HG03469 (cell line): ENCODE measurements at regions not wholly inside any gene's neighbourhood (a gene's known extent, or its start where the extent isn't known, plus 50 kb on each side); places are given as distances from the start of the nearest gene placed in this dataset.

Experiments
- ATAC-seq: cut with Tn5 transposase; IDR thresholded peaks from one replicate; pipeline ENCODE4 v1.9.1; 2021; ENCODE audit warnings: mild to moderate bottlenecking, moderate library complexity, moderate number of reproducible peaks; ENCODE audit not compliant: unreplicated experiment

DNA sequence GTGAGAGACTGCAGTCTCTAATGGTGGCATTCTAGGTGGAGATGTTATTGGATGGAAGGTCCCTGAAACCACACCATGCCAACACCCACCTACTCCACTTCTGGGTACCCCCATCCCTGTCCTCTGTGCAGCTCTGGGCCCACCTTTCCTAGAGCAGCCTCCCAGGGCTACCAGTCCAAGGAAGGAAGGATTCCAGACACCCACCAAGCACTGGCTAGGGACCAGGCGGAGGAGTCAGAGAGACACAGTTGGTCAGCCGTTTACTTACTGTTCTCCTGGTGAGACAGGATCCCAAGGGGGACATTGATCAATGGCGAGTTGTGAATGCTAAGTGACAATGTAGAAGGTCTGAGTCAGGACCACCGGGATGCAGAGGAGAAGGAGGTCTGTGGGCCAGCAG, 151.6 kb downstream of the TTC32 start:
- ATAC-seq, result no peak

DNA sequence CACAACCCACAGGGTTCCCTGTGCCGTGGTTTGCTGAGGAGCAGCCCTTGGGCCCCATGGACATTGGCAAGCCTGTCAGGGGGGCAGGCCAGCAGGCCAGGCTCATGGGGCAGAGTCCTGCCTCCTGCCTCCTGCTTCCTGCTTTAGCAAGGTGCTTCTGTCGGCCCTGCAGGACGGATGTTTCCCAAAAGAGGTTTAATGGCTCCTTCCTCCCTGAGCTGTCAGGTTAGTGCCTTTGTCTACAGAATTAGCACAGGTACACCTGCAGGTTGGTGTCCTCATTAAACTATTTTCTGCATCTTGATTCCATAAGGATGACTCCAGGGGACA, 152.3 kb downstream of the TTC32 start:
- ATAC-seq, result no peak

DNA sequence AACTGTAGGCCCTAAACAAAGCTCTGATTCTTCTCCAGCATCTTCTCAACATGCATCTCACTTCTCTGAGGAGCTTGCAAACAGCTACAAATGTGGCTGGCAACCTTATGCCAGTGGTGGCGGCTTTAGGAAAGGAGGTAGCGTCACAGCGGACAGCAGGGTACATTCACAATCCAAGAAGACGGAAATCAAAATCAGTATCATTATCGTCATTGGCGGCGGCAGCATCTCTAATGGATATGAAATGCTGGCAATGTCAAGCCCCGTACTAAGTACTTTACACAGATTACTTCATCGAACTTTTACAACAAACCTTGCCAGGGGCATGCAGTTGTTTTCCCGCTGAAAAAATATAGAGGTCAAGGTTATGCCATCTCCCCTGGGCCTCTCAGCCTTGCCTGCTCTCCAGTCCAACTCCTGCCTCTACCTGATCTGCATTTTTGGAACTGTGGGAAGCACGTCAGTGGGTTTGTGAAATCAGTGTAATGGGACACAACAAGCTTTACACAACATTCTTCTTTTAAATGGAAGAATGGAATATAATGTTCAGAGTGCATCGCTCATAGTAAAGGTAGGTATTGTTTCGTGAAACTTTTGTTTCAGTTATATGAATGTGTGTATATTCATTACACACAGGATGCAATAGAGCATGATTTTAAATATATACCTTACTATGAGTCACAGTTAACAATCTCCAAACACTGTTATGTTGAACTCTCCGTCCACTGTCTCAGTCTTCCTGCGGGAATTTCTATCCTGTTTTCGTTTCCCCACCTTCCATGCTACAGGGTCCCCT, 152.9 kb downstream of the TTC32 start:
- no peak for ATAC-seq

DNA sequence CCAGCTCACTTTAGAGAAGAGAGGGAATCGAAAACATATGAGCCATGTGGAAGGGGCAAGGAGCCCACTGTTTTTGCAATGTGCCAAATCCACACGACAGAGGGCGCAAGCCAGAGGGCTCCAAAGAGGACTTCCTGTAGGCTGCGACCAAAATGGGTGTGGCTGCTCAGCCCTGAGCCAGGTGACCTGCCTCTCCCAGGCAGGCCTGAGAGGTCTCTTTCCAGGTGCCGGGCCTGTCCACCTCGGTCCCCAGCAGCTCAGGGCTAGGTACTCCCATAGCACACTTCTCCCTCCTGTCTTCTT, 153.8 kb downstream of the TTC32 start:
- ATAC-seq, result no peak

DNA sequence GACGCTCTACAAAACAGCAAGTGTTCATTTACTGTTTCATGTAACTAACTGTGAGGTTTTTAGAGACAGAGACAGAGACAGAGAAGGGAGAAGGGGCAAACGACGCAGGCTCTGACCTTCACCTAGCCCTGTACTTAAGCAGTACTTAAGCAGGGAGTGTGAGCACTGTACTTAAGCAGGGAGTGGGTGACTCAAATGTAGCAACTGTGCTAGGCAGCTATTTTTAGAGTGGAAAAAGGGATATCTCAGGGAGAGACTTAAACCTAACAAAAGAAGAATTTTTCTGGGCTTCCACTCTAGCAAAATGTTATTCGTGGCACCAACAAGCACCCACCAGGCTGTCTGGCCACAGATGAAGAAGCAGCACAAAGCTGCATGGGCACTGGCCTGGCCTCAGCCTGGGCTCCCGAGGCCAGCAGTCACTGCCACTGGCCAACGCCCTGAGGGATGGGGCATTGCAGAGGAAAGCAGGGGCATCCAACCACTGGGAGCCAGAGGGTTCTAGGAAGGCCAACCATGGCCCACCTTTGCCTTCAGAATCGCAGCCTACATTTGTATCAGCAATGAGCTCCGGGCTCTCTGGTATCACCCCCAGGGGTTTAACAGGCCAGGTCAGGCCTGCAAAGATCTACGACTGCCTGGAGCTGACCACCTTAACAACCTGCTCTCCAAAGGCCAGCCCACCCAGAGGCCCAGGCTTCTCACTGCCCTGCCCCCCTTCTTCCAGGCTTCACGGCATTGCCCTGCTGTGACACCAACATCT, 154.3 kb downstream of the TTC32 start:
- no peak for ATAC-seq

DNA sequence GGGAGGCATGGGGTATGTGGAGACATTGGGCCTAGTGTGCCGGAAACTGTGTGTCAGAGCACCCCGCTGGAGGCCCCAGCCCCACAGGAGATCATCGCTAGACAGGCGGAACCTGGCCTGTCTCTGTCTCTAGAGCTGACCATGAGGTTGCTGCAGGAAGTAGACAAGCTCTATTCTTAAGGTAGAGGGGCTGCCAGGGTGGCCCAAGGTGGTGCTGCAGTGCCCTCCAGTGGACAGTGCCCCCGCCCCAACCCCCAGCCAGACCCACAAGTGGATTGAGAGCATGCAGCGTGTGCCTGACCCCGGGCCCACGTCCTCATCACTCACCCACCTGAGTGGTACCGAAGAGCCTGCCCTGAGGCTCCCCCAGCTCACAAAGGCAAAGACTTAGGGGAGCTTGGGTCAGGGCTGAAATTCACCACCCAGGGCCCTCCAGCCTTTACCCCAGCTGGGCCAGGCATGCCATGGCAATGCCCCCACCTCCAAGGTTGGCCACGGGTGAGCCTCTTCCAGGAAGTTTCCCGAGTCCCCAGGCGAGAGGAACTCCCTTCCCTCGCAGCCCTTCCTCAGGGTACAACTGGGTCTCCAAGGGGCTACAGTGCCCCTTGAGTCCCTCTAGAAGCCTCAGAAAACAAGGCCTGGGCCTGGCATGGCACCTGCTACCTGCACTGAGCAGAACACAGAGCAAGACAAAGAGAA, 155.0 kb downstream of the TTC32 start:
- no peak for ATAC-seq

DNA sequence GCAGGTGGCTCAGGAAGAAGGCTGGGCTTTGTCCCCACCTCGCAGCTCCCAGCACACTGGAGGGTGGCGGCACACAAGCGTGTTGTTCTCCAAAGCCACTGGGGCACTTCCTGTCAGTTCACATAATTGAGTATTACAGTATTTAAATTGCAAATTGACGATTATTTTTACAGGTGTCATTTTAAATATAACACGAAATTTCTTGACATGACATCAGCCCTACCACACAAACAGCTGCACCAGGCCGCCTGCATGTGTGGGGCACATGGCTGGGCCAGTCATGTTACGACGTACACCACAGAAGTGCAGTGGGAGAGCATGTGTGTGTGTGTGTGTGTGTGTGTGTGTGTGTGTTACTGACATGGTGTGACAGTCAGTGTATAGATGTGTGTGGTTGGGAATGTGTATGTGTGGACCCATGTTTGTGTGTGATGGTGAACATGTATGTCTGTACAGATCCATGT, 155.6 kb downstream of the TTC32 start:
- ATAC-seq, result no peak

DNA sequence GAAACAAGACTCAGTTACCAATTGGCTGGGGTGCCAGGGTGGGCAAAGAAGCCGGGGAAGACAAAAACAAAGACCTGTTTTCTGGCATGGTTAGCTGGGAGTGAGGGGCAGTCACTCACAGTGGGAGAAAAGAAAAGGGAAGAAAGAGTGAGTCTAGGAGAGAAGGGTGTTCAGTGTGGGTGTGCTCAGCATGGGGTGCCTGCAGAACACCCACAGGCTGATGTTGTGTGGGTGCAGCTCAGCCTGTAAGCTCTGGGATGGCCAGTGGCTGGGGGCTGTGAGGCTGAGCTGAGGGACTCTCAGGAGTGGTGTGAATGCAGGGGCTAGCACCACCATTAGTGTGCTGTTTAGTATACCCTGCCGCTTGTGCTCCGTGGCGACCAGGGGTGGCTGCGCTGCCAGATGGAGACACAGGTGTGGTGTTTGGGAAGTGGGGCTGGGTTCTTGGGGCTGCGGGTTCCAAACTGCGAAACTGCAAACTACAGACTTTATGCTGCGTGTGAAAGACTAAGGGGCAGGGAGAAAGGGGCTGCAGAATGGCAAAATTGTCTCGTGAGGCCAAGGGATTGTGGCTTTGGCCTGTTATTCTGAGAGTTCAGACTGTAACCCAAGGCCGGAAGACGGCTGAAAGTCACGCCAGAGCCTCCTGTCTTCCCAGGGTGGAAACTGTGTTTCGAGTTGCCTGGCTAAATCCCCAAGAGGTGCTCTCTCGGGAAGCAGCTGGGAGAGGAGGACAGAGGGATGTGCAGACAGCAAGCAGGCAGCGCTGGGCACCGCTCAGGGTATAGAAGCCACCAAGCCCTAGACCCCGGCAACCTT, 156.3 kb downstream of the TTC32 start:
- no peak for ATAC-seq

DNA sequence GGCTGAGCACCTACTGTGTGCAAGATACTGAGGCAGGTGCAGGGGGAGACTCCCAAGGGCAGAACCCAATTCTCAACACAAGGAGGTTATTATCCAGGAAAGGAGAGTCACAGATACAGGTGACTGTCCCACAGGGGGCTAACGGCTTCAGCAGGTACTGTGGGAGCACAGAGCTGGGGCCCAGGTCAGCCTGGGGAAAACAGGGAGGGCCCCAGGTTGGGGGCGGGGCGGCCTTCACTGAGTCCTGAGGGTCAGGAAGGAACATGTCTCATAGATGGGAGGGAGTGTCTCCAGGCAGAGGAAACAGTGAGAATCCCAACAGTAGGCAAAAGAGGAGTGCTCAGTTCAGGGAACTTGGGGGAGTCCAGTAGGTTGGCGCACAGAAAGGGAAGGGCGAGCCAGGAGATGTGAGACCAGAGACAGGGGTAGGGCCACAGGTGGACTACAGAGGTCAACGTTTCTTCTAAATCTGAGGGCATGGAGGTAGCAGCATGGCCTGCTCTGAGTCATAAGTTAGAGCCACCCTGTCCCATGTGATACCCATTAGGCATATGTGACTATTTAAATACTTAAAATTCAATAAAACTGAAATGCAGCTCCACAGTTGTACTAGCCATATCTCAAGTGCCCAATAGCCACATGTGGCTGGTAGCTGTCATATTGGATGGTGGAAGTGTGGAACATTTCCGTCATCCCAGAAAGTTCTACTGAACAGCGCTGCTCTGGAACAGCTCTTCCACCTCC, 157.2 kb downstream of the TTC32 start:
- no peak for ATAC-seq

DNA sequence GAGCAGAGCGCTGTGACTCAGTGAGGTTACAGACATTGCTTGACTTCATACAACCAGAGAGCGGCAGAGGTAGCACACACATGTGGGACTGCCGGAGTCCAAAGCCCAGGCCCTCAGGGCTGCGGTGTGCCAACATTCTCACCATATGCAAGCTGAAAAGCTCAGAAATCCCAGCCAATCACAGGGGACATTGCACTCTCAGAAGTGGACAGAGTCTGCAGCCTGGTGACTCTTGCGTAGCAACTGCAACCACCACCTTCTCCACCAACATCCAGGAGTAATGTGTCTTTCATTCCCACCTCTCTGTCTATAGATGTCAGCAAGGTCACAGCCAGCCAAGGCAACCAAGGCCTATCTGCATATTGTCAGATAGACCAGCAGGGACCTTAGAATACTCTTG, 158.1 kb downstream of the TTC32 start:
- ATAC-seq, result no peak

DNA sequence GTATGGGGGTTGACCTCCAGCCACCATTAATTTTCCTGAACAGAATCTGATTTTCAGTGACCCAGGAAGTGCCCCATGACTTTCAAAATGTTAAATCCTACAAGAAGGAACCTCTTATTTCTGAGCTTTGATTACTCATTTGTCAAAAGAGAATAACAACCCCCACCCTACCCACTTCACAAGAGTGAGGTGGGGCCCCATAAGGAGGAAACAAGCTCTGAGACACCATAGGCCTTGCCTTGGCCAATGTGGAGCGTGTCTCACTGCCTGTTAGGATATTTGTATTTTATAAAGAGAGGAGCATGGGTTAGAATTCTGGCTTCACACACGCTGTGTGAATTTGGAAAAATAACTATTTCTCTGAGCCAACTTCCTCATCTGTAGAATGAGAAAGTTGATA, 158.9 kb downstream of the TTC32 start:
- ATAC-seq, result no peak

DNA sequence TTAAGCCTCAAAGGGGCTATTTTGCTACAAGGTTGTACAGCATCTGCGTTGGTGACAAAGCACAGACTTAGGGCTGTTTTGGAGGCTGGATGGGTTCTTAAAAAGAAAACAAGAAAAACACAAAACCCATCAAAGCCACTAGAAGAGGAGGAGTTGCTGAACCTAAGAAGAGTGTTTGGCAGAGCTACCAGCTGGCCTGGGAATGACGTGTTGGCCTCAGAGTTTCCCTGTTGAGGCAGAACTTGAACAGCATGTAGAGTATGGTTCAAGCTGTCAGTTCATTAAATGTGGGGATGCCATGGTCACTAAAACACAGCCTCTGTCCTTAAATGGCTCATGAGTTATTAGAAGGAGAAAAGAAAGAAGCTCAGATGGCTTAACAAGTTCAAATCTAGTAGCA, 162.5 kb downstream of the TTC32 start:
- ATAC-seq, result no peak

DNA sequence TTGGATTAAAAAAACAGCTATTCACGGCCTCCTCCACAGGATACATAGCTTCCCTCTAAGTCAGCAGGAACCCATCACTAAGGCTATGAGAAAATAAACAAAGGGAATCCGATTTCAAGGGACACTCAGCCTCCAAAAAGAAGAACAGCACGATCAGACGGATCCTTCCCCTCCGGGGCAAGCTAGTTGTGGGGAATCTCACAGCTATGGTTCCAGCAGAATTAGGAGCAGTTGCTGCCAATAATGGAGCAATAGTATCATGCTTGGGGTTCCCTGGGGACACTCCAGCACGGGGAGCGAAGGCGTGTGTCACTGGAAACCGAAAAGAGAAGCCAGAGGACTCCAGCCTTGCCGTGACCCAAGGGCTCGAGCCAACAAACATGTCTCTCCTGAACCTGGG, 163.1 kb downstream of the TTC32 start:
- no peak for ATAC-seq

DNA sequence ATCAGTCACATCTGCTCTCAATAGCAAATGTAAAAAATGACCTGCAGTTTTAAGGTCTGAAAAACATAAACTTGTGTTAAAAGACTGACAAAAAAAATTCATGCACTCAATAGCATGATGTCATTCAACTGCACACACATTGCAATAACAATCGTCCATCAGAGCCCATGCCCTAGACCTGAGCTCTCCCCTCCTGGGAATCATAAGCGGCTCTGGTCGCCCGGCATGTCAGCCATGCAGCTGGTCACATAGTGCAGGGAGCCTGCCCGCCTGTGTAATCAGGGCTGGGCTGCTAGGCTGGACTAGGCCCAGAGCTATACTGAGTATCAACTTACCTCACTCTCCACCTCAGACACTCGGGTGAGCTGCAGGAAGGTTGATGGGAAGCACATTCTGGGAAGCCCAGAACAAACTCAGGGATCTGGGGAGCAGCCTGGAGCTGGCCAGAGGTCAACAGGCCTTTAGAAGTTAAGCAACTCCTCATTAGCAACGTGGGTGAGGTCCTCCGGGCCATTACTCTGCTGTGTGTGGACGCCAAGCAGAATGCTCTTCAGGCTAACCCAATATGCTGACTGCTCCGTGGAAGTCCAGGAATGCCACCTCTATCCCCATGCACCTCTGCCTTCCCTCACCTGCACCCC, 165.5 kb downstream of the TTC32 start:
- no peak for ATAC-seq

DNA sequence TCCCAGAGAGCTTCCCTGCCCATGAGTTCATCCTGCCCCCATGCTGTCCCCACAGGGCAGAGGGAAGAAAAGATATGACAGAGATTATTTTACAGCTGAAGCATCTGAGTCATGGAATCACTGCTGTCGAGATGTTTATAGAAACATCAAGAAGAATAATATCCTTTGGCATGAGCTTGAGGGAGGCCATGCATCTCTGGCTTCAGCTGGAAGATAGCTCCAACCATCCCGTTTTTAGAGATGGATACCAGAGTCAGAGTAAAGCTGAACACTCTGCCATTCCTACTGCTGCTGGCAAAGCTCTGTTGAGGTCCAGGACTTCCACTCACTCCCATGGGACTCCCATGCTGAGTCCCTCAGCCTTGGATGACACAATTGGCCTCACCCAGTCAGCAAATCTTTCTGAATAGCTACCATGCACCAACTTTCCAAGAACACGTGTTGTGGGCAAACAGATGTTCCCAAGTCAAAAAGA, 167.8 kb downstream of the TTC32 start:
- ATAC-seq, result no peak

DNA sequence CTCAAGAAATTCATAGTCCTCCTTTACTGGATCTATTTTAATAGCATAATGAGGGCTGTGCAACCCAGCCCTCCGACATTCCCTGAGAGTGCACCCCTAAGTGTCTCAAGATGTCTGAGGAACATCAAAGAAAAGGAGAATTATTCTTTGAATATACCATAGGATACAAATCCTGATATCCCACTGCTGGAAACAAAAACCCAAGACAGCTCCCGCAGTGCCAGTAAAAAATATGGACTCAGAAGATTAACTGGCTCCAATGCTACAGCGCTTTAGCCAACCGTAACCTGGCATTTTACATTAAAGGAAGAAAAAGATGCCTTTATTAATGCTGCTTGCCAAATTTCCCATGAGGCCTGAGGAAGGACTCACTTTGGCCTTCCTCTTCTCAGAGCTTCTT, 168.4 kb downstream of the TTC32 start:
- no peak for ATAC-seq

DNA sequence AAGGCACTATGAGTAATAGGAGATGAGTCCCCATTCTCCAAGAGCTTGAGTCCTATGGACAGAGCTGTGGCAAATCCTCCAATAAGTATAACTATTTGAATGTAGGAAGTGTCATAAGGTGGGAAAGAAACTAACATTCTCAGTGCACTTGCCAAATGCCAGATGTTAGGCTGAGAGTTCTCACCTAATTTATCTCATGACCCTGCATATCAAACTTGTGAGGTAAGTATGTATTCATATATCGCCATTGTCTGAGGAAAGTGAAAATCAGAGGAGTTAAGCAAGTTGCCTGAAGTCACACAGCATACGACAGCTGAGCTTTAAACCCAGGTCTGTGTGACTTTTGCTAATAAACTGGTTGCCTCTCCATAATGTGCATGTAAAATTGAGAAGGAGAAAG, 169.5 kb downstream of the TTC32 start:
- ATAC-seq, result no peak

DNA sequence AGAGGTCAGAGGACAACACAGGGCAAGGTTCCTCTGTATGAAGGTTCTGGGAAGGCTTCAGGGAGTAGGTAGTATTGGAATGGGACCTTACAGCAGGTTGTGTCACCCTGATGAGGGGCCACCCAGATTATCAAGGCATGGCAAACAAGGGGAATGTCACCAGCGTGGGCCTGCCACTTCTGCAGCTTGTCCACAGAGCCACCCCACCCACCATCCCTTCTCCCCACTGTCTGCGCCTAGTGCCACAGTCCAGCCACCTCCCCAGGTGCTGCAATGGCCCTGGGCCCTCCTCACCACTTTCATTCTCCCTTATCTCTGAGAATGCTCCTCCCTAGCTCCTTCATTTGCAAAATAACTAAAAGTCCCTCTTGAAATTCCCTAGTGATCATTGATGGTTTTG, 170.3 kb downstream of the TTC32 start:
- ATAC-seq, result no peak

DNA sequence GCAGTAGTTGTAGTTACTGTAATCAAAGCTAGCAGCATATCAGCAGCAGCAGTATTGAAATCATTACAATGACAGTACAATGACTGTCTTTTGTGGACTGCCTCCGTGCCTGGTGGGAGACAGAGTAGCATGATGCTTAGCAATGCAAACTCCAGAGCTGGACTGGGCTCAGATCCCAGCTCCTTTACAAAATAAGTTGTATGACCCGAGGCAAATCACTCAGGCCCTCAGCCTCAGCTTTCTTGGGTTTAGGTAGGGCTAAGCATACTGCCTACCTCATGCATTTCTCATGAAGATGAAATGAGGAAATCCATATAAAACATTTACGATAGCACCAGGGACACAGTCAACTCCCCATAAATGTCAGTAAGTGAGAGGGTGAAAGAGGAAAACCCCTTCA, 170.7 kb downstream of the TTC32 start:
- ATAC-seq, result no peak

DNA sequence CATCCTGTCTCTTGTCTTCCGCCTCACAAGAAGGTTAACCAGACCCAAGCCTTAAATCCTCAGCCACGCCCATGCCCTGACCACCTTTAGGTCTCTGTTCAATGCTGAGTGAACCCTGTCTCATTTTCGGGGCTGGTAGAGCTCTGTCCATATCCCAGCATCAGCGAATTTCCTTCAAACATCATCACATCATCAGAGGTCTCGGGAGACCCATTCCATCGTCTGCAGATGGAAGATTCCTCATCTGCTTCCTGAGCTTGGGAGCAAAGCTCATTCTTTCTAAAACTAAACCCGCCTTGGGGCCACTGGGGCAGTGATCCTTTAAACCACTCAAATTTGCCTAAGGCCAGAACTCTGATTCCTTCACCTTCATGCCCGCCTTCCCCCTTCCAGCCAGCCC, 173.7 kb downstream of the TTC32 start:
- ATAC-seq, result no peak
